GM12892 (cell line): ENCODE measurements at regions not wholly inside any gene's neighbourhood (a gene's known extent, or its start where the extent isn't known, plus 50 kb on each side); places are given as distances from the start of the nearest gene placed in this dataset.

Experiments used
- POLR2A ChIP-seq: IDR thresholded peaks from 2 replicates; pipeline ENCODE4 v1.6.1; 2011; ENCODE audit warnings: low read depth, low read length, control low read depth
- POLR2AphosphoS5 ChIP-seq: IDR thresholded peaks from 2 replicates; pipeline ENCODE4 v1.6.1; 2011; ENCODE audit warnings: low read depth, low read length, control low read depth

- TF ChIP-seq POLR2A = no peak
- no peak for TF ChIP-seq POLR2AphosphoS5
Measured at GRCh38 chr13:65677906-65678305, 1552.2 kb downstream of the PCDH9 start.
